GM21423 (cell line): ENCODE measurements at regions not wholly inside any gene's neighbourhood (a gene's known extent, or its start where the extent isn't known, plus 50 kb on each side); places are given as distances from the start of the nearest gene placed in this dataset.
"Not testable (repeated sequence)": the region's sequence is repeated elsewhere in the genome, so short reads cannot be mapped to it uniquely, and the experiment has no call there.

Experiments
- ATAC-seq: cut with Tn5 transposase; IDR thresholded peaks from one replicate; pipeline ENCODE4 v1.9.1; 2021; ENCODE audit warnings: mild to moderate bottlenecking, moderate library complexity; ENCODE audit not compliant: unreplicated experiment

- no peak for ATAC-seq
These were observed 186.2 kb downstream of the CYP26B1 start for GRCh38 chr2:71961289-71962027.

DNA sequence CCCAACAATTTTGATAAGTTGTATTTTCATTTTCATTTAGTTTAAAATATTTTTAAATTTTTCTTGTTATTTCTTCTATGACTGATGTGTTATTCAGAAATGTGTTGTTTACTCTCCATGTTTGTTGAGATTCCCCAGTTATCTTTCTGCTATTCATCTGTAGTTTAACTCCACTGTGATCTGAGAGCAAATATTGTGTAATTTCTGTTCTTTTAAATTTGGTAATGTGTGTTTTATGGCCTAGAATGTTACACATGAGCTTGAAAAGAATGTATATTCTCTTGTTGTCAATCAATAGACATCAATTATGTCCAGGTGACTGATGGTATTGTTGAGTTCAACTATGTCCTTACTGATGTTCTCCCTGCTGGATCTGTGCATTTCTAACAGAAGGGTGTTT, 188.2 kb downstream of the CYP26B1 start:
- ATAC-seq = no peak

GRCh38 chr2:71958426-71958825, 189.2 kb downstream of the CYP26B1 start:
- ATAC-seq = not testable (repeated sequence)

GRCh38 chr2:71952572-71953188, 195.0 kb downstream of the CYP26B1 start:
- ATAC-seq = no peak

DNA sequence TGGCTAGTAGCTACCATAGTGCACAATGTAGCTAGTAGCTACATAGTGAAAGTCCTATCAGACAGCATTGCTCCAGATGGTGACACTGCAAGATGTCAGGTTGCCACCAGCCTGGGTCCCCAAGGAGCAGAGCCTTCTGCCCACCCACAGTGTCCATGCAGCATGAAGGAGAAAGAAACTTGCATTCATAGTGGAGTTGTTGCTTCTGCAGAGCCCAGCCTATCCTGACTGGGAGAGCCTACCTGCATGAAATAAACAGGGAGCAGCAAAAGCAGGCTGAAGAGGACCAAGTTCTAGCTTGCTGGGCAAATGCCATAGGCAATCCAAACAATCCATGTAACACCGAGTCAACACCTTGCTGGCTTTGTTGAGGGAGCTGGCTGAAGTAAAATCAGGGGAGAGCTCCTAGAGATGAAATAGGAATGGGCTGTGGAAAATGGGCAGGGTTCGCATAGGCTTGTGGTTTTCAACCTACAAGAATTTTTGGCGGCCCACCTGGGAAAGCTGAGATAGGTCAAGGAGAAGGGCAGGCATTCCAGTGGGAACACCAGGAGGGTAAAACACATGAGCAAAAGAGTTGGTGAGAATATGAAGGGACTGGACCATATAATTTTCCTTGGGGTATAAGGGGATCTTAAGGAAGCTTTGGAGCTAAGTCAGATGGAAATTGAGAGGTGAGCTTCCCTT, 195.8 kb downstream of the CYP26B1 start:
- ATAC-seq = no peak

DNA sequence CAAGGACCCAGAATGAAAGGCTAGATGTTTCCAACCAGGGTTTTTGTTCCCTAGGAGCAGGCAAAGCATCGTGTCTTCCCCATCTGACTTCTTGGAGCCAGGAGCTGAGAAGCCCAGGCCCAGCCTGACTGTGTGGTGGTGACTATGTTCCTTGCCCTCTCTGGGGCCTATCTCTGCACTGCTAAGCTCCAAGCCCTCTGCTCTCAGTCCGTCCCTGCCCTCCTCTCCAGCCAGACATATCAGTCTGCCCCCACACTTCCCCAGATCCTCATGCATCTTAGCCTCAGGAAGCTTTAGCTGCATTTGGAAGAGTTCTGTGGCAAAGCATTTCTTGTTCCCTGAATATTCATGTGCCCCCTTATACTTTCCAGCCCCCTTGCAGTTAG, 196.6 kb downstream of the CYP26B1 start:
- ATAC-seq = no peak

DNA sequence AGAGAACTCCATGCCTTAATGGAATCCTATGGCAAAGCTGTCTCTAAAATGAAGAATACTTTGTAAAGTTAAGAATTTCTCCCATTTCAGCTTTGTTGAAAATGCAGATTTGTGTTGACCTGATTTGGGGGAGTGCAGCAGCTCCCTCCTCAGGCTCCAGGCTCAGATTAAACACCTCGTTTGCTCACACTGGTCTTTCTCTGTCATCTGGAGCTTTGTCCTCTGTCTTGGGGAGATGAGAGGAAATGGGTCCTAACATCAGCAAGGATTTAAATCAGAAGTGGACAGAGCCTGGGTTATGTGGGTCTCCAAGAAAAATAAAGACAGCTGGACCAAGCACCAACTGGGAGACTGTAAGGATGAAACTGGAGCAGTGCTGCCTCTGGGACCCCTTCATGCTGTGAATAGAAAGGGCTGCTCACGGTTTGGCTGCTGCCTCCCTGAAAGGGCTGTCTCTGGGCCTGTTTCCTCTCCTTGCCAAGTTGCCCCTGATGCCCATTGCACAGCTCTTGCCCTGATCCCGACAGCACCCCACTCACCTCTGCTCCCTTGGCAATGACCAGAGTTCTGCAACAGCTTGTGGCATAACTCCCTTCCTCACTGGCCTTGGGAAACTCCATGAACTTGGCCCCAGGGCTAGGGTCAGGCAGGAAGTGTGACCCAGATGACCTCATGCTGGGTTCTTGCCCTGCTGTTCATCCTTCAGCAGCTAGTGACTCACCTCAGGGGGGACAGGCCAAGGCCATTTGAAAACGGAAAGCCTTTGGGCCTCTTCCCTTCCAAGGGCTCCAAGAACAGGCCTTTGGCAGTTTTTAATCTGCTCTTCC, 197.2 kb downstream of the CYP26B1 start:
- ATAC-seq = no peak

DNA sequence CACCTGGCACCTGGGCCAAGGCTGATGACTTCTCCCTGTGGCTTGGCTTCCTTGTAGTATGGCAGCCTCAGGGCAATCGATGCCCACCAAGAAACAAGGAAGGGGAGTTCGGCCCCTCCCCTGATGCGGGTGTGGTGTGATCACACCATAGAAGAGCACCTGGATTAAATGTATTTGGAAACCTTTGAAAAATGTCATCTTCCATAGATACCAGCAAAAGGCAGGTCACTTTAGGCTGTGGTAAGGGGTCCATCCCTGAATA, 198.2 kb downstream of the CYP26B1 start:
- no peak for ATAC-seq

DNA sequence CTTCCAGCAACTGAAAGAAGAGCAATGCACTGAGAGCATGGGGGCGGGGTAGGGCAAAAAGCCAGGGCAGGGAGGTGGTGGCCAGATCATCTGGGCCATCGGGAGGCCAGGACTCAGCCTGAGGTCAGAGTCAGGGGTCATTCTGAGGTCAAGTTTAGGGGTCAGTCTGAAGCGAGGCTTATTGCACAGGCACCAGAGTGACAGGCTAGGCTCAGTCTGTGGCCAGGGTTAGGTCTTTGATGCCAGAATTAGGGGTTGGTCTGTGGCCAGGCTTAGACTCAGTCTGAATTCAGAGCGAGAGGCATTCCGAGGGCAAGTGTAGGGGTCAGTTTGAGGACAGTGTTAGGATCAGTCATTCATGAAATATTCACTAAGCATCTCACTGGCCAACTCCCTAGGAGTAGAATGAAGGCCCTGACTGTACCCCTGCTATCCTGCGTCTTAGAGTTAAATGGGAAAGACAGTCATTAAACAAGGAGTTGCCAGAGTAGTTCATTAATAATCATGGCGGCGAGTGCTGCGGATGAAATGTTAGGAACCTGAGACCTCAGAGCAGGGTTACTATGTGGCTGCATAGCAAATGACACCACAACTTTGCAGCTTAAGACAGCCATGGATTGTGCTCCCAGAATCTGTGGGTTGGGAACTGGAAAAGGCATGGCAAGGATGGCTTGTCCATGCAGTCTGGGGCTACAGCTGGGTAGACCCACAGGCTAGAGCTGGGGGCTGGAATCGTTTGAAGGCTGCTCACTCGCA, 198.7 kb downstream of the CYP26B1 start:
- no peak for ATAC-seq

DNA sequence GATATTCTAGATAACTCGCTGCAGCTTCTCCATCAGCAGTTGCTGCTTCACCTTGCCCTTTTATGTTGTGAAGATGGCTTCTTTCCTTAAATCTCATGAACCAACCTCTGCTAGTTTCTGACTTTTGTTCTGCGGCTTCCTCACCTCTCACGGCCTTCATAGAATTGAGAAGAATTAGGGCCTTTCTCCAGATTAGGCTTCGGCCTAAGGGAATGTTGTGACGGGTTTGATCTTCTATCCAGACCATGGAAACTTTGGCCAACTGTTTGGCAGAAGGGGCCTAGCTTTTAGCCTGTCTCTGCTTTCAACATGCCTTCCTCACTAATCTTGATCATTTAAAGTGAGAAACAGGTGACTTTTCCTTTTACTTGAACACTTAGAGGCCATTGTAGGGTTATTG, 199.9 kb downstream of the CYP26B1 start:
- ATAC-seq = no peak

GRCh38 chr2:71945603-71945959, 202.1 kb downstream of the CYP26B1 start:
- ATAC-seq = no peak

- ATAC-seq = no peak
These were observed 202.7 kb downstream of the CYP26B1 start for GRCh38 chr2:71944806-71945602.

GRCh38 chr2:71944183-71944550, 203.5 kb downstream of the CYP26B1 start:
- no peak for ATAC-seq

GRCh38 chr2:71943238-71944182, 204.2 kb downstream of the CYP26B1 start:
- ATAC-seq = no peak

DNA sequence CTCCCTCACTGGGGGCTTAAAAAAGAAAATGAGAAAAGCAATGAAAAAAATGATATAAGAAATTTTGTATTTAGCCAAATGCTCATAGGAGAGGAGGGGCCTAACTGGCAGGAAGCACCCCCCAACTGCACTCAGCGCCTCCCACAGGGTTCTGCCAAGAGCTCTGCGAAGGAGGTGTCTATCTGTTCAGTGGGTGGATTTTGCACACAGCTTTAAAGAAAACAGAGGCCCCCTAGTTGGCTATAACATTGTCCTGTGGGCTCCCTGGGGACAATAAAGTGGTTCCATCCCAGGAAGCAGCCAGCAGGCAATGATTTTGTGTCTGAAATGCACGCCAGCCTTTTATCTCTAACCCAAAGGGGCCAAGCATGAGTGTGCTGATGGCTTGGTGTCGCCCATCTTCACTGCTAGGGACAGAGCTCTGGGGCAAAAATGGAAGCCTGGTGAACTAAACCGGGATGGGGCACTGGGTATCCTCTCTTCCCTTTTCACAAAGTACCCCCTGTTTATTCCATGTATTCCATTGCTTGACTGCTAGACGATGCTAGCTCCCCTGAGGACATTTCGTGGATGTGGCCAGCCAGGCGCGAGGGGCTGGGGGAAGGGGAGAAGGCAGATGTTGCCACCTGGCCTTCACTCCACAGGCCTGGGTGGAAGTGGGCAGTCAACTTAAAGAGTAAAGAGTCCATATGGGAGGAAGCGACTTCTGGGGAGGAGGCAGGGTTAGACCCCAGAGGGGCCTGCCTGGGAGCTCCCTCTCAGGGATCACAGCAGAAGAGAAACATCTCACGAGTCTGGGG, 205.7 kb downstream of the CYP26B1 start:
- ATAC-seq = no peak

GRCh38 chr2:71940695-71941094, 207.0 kb downstream of the CYP26B1 start:
- no peak for ATAC-seq

DNA sequence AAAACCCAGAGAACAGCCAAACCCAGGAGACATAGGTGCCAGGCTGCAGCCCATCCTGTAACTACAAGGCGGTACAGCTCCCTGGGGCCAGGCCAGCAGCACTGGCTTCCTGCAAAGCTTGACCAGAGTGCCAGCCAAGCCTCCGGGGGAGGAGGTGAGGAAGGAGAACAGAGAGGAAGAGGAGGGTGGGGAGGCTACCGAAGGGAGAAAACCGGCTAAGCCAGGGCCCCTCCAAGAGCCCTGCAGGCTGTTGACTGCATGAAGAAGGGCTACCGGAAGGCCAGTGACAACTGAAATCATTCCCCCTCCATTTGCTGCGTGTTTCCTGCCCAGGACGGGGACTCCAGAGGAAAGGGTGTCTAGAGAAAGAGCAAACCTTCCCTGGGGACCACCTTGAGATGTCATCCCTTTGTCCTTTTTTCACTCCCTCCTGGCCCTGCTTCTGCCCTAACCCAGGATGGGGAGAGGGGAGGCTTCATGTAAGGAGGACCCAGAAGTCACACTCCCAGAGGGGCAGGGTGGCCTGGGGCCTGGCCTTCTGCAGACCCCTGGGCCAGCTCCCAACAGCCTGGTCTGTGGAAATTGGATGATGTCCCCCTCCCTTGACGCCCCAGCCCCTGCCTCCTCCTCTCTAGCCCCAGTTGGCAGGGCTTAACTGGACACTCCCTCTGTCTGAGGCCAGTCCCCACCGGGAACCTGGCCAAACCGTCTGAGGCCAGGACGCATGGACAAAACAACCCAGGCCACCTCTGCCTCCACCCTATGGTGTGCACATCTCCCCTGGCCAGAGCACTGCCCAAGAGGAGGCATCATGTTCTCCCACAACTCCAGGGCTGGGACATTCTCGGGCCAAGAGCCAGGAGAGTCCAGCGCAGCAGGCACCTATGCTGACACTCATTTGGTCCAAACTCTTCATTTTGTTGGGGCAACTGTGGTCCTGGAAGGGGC, 207.8 kb downstream of the CYP26B1 start:
- no peak for ATAC-seq
